DND-41 (cell line): ENCODE measurements at regions not wholly inside any gene's neighbourhood (a gene's known extent, or its start where the extent isn't known, plus 50 kb on each side); places are given as distances from the start of the nearest gene placed in this dataset.

Experiments
- CTCF ChIP-seq: IDR thresholded peaks from 2 replicates; pipeline ENCODE4 v1.5.1; 2012; ENCODE audit warnings: borderline replicate concordance, low read length, moderate library complexity, mild to moderate bottlenecking; ENCODE audit not compliant: poor library complexity, severe bottlenecking; ENCODE audit errors: extremely low read depth
- EZH2 ChIP-seq: IDR thresholded peaks from 3 replicates; pipeline ENCODE4 v1.6.1; 2012; ENCODE audit warnings: borderline replicate concordance, low read depth, mild to moderate bottlenecking, moderate library complexity, low read length, inconsistent platforms; ENCODE audit not compliant: severe bottlenecking

GRCh38 chr1:81588149-81588548 lies 212.6 kb upstream of the ADGRL2 start:
- no peak for TF ChIP-seq CTCF
- TF ChIP-seq EZH2 = no peak
